Loucy (cell line): ENCODE measurements at regions not wholly inside any gene's neighbourhood (a gene's known extent, or its start where the extent isn't known, plus 50 kb on each side); places are given as distances from the start of the nearest gene placed in this dataset.

Experiments used
- CTCF ChIP-seq: fragments of 200-600 bp; sonication (generic); conservative IDR thresholded peaks from 2 replicates; pipeline ENCODE4 v1.5.1; 2014; ENCODE audit warnings: mild to moderate bottlenecking, antibody characterized with exemption, low read length
- EZH2phosphoT487 ChIP-seq: fragments of 200-600 bp; IDR thresholded peaks from 2 replicates; pipeline ENCODE4 v1.6.1; 2018; ENCODE audit warnings: antibody characterized with exemption, mild to moderate bottlenecking, moderate library complexity, borderline replicate concordance

GRCh38 chr11:70671083-70671482 lies 272.8 kb downstream of the CTTN start:
- no peak for TF ChIP-seq CTCF
- no peak for TF ChIP-seq EZH2phosphoT487
